HL-60 (cell line): ENCODE measurements at regions not wholly inside any gene's neighbourhood (a gene's known extent, or its start where the extent isn't known, plus 50 kb on each side); places are given as distances from the start of the nearest gene placed in this dataset.

Source experiments
- DNase-seq, 2 experiments: peaks; one replicate each; pipeline ENCODE4 v3.0.0-alpha.2; 2010 to 2020; ENCODE audit warnings: low read depth in 1 of 2, low spot score in 1 of 2
- H3K27ac ChIP-seq: fragments of 250-450 bp; sonication (Bioruptor Pico); replicated peaks from 2 replicates; pipeline ENCODE4 v1.5.1; 2020; ENCODE audit warnings: mild to moderate bottlenecking, moderate library complexity
- H3K27me3 ChIP-seq: fragments of 250-450 bp; sonication (Bioruptor Pico); 2 replicates; pipeline ENCODE4 v1.5.1; 2021; ENCODE audit warnings: mild to moderate bottlenecking, moderate library complexity; ENCODE audit not compliant: insufficient read depth, poor library complexity, severe bottlenecking
- H3K4me3 ChIP-seq: replicated peaks from 2 replicates; pipeline ENCODE4 v1.5.1; 2011; ENCODE audit warnings: mild to moderate bottlenecking, control low read depth, low read length; ENCODE audit not compliant: insufficient read depth
- CTCF ChIP-seq: IDR thresholded peaks from one replicate; pipeline ENCODE4 v1.5.1; 2011; ENCODE audit warnings: low read length, control low read depth, inconsistent platforms; ENCODE audit not compliant: insufficient read depth
- GABPA ChIP-seq: IDR thresholded peaks from 2 replicates; pipeline ENCODE4 v1.6.1; 2012; ENCODE audit warnings: low read depth
- POLR2AphosphoS5 ChIP-seq: IDR thresholded peaks from 2 replicates; pipeline ENCODE4 v1.6.1; 2012; ENCODE audit warnings: low read depth
- REST ChIP-seq: IDR thresholded peaks from 2 replicates; pipeline ENCODE4 v1.6.1; 2012; ENCODE audit warnings: low read depth; ENCODE audit not compliant: insufficient replicate concordance
- SPI1 ChIP-seq: IDR thresholded peaks from 2 replicates; pipeline ENCODE4 v1.6.1; 2012; ENCODE audit warnings: low read depth, mild to moderate bottlenecking, borderline replicate concordance

- no peaks in the 10 kb centered on the region for H3K27me3 ChIP-seq
- no peak overlapping the region for H3K4me3 ChIP-seq
- TF ChIP-seq GABPA (no peak), POLR2AphosphoS5 (no peak), REST (no peak), CTCF (no peak), SPI1 (no peak)
- no peak overlapping the region for H3K27ac ChIP-seq
- no peak for DNase-seq
Measured at GRCh38 chr10:124235232-124235631, 141.8 kb upstream of the CHST15 start.

- DNase-seq = no peak
- Histone ChIP-seq H3K27ac (no peak overlapping the region), H3K4me3 (no peak overlapping the region), H3K27me3 (no peaks in the 10 kb centered on the region)
- TF ChIP-seq SPI1 = no peak
- no peak for TF ChIP-seq GABPA
- TF ChIP-seq POLR2AphosphoS5 = no peak
- no peak for TF ChIP-seq CTCF
- TF ChIP-seq REST = no peak
Measured at GRCh38 chr10:124233546-124234138, 140.2 kb upstream of the CHST15 start.

GRCh38 chr10:124232686-124233545 lies 139.5 kb upstream of the CHST15 start:
- DNase-seq = no peak
- no peak for TF ChIP-seq POLR2AphosphoS5
- TF ChIP-seq GABPA = no peak
- no peak for TF ChIP-seq REST
- no peak for TF ChIP-seq CTCF
- no peak for TF ChIP-seq SPI1
- Histone ChIP-seq H3K4me3 (no peak overlapping the region), H3K27ac (no peak overlapping the region), H3K27me3 (no peaks in the 10 kb centered on the region)
